ENCODE measurements at regions not wholly inside any gene's neighbourhood (a gene's known extent, or its start where the extent isn't known, plus 50 kb on each side); places are given as distances from the start of the nearest gene placed in this dataset.

DNA sequence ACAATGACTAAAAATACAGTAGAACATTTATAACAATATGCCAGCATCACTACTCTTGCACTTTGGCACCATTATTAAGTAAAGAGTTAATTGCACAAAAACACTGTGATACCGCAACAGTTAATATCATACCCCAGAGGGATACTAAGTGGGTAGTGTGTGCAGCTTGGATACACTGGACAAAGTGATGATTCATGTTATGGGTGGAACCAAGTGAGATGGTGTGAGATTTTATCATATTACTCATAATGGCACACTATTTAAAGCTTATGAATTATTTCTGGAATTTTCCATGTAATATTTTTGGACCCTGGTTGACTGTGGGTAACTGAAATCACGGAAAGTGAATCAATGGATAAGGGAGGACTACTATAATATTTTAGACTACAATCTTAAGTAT is 265.3 kb downstream of the PCDH18 start:
- Histone ChIP-seq H4K20me1 (ENCODE audit: control insufficient read depth, insufficient read depth) (no peaks in the 10 kb centered on the region), H3K27me3 (replicated peaks in 1 of 2; ENCODE audit: control insufficient read depth in 2 of 2, insufficient read depth in 2 of 2, low read length in 1 of 2) (no peaks in the 10 kb centered on the region), H2AFZ (ENCODE audit: control insufficient read depth, low read depth, low read length) (no peak overlapping the region), H3K36me3 (ENCODE audit: control insufficient read depth in 2 of 2, insufficient read depth in 2 of 2, low read length in 1 of 2) (no peaks in the 10 kb centered on the region), H3K4me3 (no peak overlapping the region), H3K4me1 (ENCODE audit: control insufficient read depth, insufficient read depth, low read length) (no peaks in the 10 kb centered on the region), H3K27ac (ENCODE audit: control insufficient read depth, insufficient read depth) (no peak overlapping the region), H3K9me3 (replicated peaks; ENCODE audit: control insufficient read depth, insufficient read depth, low read length) (no peaks in the 10 kb centered on the region), H3K79me2 (ENCODE audit: control insufficient read depth, insufficient read depth, low read length) (no peaks in the 10 kb centered on the region), H3K4me2 (ENCODE audit: control insufficient read depth, insufficient read depth) (no peak overlapping the region), H3K9ac (ENCODE audit: control insufficient read depth, insufficient read depth, low read length) (no peak overlapping the region)
- DNase-seq (ENCODE audit: low read depth, low spot score) (no peak), FAIRE-seq (no peak), ATAC-seq (no peak)
- RAD21 ChIA-PET (ENCODE audit: unreplicated experiment): no interaction called here
- intact Hi-C loops (cut with micrococcal nuclease; ENCODE audit: unreplicated experiment): no loop called here
- in situ Hi-C loops (cut with MboI): no loop called here
- CTCF ChIA-PET: no interaction called here
- SMC1A ChIA-PET (ENCODE audit: uncharacterized antibody, unreplicated experiment): no interaction called here
- WGBS (ENCODE audit: insufficient coverage, insufficient replicate concordance, low lambda C conversion rate, missing lambda C conversion rate): 47% methylated on average over 2 of the region's 2 CpGs
- BruUV-seq (replicated peaks): no TSS peak
- POLR2A ChIA-PET: no interaction called here
- TF ChIP-seq TBL1XR1 (IDR thresholded peaks at IDR 0.05; ENCODE audit: low read depth, low read length) (no peak), SMARCA5 (IDR thresholded peaks at IDR 0.05) (no peak), RAD21 (IDR thresholded peaks at IDR 0.05; ENCODE audit: insufficient read depth, low read depth, low read length) (no peak), HCFC1 (IDR thresholded peaks at IDR 0.05; ENCODE audit: low read length) (no peak), PML (IDR thresholded peaks at IDR 0.05; ENCODE audit: low read length) (no peak), PBX3 (IDR thresholded peaks at IDR 0.05; ENCODE audit: insufficient replicate concordance, low read depth, low read length) (no peak), ZNF217 (IDR thresholded peaks at IDR 0.05) (no peak), PAX5 (IDR thresholded peaks at IDR 0.05; ENCODE audit: borderline replicate concordance, low read depth, low read length) (no peak), MEF2A (IDR thresholded peaks at IDR 0.05; ENCODE audit: insufficient read depth, low read depth, low read length) (no peak), HDAC6 (IDR thresholded peaks at IDR 0.05; ENCODE audit: unreplicated experiment) (no peak), MYB (IDR thresholded peaks at IDR 0.05; ENCODE audit: borderline replicate concordance, low read depth, low read length) (no peak), EP300 (IDR thresholded peaks at IDR 0.05; ENCODE audit: borderline replicate concordance in 1 of 2, control insufficient read depth in 1 of 2, low read depth in 2 of 2, low read length in 2 of 2) (no peak)
- TF ChIP-seq, protein P1, sequence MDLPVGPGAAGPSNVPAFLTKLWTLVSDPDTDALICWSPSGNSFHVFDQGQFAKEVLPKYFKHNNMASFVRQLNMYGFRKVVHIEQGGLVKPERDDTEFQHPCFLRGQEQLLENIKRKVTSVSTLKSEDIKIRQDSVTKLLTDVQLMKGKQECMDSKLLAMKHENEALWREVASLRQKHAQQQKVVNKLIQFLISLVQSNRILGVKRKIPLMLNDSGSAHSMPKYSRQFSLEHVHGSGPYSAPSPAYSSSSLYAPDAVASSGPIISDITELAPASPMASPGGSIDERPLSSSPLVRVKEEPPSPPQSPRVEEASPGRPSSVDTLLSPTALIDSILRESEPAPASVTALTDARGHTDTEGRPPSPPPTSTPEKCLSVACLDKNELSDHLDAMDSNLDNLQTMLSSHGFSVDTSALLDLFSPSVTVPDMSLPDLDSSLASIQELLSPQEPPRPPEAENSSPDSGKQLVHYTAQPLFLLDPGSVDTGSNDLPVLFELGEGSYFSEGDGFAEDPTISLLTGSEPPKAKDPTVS (IDR thresholded peaks at IDR 0.05; ENCODE audit: low read depth, low read length): no peak
- TF ChIP-seq, protein P2, sequence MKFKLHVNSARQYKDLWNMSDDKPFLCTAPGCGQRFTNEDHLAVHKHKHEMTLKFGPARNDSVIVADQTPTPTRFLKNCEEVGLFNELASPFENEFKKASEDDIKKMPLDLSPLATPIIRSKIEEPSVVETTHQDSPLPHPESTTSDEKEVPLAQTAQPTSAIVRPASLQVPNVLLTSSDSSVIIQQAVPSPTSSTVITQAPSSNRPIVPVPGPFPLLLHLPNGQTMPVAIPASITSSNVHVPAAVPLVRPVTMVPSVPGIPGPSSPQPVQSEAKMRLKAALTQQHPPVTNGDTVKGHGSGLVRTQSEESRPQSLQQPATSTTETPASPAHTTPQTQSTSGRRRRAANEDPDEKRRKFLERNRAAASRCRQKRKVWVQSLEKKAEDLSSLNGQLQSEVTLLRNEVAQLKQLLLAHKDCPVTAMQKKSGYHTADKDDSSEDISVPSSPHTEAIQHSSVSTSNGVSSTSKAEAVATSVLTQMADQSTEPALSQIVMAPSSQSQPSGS (IDR thresholded peaks at IDR 0.05; ENCODE audit: low read length): no peak
- TF ChIP-seq, protein P3, sequence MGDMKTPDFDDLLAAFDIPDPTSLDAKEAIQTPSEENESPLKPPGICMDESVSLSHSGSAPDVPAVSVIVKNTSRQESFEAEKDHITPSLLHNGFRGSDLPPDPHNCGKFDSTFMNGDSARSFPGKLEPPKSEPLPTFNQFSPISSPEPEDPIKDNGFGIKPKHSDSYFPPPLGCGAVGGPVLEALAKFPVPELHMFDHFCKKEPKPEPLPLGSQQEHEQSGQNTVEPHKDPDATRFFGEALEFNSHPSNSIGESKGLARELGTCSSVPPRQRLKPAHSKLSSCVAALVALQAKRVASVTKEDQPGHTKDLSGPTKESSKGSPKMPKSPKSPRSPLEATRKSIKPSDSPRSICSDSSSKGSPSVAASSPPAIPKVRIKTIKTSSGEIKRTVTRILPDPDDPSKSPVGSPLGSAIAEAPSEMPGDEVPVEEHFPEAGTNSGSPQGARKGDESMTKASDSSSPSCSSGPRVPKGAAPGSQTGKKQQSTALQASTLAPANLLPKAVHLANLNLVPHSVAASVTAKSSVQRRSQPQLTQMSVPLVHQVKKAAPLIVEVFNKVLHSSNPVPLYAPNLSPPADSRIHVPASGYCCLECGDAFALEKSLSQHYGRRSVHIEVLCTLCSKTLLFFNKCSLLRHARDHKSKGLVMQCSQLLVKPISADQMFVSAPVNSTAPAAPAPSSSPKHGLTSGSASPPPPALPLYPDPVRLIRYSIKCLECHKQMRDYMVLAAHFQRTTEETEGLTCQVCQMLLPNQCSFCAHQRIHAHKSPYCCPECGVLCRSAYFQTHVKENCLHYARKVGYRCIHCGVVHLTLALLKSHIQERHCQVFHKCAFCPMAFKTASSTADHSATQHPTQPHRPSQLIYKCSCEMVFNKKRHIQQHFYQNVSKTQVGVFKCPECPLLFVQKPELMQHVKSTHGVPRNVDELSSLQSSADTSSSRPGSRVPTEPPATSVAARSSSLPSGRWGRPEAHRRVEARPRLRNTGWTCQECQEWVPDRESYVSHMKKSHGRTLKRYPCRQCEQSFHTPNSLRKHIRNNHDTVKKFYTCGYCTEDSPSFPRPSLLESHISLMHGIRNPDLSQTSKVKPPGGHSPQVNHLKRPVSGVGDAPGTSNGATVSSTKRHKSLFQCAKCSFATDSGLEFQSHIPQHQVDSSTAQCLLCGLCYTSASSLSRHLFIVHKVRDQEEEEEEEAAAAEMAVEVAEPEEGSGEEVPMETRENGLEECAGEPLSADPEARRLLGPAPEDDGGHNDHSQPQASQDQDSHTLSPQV (IDR thresholded peaks at IDR 0.05): no peak
- TF ChIP-seq, protein P4, sequence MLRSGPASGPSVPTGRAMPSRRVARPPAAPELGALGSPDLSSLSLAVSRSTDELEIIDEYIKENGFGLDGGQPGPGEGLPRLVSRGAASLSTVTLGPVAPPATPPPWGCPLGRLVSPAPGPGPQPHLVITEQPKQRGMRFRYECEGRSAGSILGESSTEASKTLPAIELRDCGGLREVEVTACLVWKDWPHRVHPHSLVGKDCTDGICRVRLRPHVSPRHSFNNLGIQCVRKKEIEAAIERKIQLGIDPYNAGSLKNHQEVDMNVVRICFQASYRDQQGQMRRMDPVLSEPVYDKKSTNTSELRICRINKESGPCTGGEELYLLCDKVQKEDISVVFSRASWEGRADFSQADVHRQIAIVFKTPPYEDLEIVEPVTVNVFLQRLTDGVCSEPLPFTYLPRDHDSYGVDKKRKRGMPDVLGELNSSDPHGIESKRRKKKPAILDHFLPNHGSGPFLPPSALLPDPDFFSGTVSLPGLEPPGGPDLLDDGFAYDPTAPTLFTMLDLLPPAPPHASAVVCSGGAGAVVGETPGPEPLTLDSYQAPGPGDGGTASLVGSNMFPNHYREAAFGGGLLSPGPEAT (IDR thresholded peaks at IDR 0.05; ENCODE audit: low read depth): no peak
